Right renal pelvis (tissue), 4 donors: ENCODE measurements at regions not wholly inside any gene's neighbourhood (a gene's known extent, or its start where the extent isn't known, plus 50 kb on each side); places are given as distances from the start of the nearest gene placed in this dataset.

Source experiments
- DNase-seq, 4 donors: peaks; one replicate each; pipeline ENCODE4 v3.0.0-alpha.2; 2013; ENCODE audit warnings: low read depth in 4 of 4, low spot score in 3 of 4, missing footprints in 1 of 4

DNA sequence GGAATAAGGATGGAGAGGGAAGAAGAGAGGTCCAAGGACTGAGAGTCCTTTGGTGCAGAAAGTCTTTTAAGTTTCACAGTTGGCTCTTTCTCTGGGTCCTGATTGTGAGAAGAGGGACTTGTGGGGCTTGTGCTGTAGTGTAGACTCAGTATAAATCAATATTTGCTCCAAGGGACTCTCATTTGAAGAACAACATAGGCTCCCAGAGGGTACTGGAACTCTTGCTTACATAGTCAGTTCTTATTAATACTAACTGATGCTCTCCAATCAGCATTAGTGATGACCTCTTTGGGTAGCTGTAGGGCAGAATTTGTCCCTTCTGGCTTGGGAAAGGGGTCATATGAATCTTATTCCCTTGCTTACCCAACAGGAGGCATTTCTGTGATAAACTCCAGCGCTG, 62.5 kb upstream of the CXCL14 start:
- no peak for DNase-seq

- DNase-seq = peak in 2 of 4 donors; percentile 5 to 22
Measured at GRCh38 chr5:135635451-135635850, 56.7 kb upstream of the CXCL14 start.

- no peak for DNase-seq
Measured at GRCh38 chr5:135632798-135633197, 54.0 kb upstream of the CXCL14 start.

DNA sequence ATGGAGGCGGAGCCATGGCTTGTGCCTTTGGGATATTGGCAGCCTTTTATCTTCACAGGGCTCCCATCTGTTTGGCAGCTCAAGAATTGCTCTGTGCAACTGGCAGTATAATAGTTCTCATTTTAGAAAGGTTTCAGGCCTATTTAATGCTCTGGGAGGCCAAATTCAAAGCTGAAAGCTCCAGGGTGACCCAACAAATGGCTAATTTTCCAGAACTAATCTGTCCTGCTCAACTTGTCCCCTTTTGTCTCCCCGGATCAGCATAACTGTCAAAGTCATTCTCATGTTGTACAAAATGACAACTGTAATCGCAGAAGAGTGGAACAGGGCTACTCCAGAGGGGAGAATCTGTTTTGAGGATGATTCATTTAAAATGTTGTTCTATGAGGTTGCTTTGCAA, 52.6 kb upstream of the CXCL14 start:
- DNase-seq = no peak

DNA sequence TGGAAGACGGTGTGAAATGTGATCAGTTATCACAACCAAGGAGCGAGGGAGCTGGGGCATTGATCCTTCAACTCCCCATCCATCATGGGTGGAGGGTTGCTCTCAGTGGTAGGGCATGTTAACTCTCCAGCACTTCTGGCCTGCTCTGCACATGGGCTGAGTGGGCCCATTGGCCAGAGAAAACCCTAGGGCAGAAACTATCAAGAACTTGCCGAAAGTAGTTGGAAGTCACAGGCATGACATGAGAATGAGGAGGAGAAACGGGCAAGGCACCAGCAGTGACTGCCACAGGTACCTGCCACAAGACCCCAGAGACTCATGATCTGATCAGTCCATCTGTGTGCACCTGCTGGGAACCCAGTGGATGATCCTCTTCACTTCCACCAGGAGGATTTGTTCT, 50.9 kb upstream of the CXCL14 start:
- no peak for DNase-seq

DNA sequence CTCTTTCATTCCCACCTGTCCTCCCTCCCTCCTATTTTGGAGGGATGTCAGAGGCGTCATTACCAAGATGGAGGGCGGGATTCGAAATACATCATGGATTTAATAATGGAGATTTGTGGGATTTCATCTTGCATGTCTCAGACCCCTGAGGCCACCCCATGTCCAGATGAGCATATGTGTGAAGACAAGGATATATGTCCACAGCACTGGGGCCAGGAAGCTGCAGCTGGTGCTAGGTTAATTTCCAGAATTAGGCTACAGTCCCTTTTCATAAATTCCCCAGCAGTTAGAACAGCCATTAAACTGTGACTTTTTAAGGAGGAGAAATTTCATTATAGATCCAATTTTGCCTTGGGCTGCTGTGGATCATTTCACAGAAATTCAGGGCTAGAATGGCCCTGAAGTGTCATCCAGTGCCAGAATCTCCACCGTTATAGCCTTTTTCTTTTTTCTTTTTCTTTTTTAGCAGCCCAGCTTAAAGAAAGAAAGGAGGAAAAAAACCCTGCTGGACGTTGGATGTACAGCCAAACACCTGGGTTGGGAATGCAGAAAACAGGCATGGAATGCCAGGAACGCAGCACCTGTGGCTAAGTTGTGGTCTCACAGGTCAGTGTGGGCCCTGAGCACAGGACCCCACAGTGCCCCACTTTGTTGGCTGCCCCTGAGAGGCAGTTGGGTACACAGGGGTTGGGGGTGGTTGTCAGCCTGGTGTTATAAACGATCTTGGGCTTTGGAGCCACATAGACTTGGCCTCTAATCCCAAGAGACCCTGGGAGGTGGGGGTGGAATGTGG, 50.2 kb upstream of the CXCL14 start:
- DNase-seq = no peak
